ENCODE measurements at regions not wholly inside any gene's neighbourhood (a gene's known extent, or its start where the extent isn't known, plus 50 kb on each side); places are given as distances from the start of the nearest gene placed in this dataset.

GRCh38 chr5:89899559-89899958, 510.0 kb downstream of the CETN3 start:
- TF ChIP-seq SIN3A (IDR thresholded peaks at IDR 0.05; ENCODE audit: borderline replicate concordance, insufficient read depth, low read depth, low read length), result no peak
- no peak for TF ChIP-seq CTCF (IDR thresholded peaks at IDR 0.05)
- no peak for TF ChIP-seq REST (IDR thresholded peaks at IDR 0.05; ENCODE audit: insufficient read depth in 1 of 2, low read depth in 2 of 2, low read length in 1 of 2)
- no peak for TF ChIP-seq POLR2AphosphoS5 (IDR thresholded peaks at IDR 0.05; ENCODE audit: low read depth, low read length)
- no peak for TF ChIP-seq TCF7L2 (IDR thresholded peaks at IDR 0.05; ENCODE audit: low read depth, low read length)
